Stimulated activated CD8-positive, alpha-beta memory T cell treated with anti-CD3 and anti-CD28 coated beads, Interleukin-12 subunit alpha, Interleukin-12 subunit beta, amount 100 ng/mL, for 24 hours (primary cell): ENCODE measurements at regions not wholly inside any gene's neighbourhood (a gene's known extent, or its start where the extent isn't known, plus 50 kb on each side); places are given as distances from the start of the nearest gene placed in this dataset.

ENCODE experiments used
- DNase-seq: peaks from one replicate; pipeline ENCODE4 v3.0.0-alpha.2; 2020; ENCODE audit errors: extremely low read depth

DNA sequence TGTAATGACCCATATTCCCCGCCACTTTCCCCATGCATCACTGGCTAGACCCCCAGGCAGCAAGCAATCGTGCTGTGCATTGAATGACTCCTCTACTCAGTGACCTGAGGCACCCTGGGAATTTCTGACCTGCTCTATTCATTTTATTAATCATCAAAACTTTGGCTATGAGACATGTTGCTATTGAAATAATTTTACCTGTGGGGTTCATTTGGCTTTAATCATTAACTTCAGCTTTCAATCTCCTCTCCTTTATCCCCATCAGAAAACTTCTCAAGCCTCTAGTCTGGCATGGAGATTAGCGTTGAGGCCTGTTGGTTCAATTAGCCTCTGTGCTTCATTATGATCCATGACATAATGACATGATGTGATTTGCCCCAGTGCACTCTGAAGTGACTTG, 429.0 kb downstream of the ZNF608 start:
- DNase-seq = no peak

- DNase-seq = no peak
These were observed 430.6 kb downstream of the ZNF608 start for GRCh38 chr5:124315741-124316415.

DNA sequence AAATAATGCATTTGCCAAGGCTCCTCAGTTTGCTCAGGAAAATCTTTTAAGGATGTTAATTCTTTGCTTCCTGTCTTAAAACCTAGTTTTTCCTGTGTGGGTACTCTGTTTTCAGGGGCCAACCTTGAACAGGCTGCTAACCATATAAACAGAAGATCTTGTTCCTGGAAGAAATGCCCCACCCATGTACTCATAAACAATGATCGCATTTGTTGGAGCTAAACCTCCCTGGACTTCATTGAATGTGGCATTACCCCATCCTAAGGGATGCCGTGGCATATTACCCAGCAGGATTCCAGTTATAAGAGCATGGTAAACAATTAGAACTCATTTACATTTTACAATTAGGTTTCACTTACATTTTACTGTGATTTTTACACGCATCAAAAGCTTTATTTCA, 436.0 kb downstream of the ZNF608 start:
- DNase-seq = no peak

GRCh38 chr5:124309241-124309980, 437.0 kb downstream of the ZNF608 start:
- no peak for DNase-seq

DNA sequence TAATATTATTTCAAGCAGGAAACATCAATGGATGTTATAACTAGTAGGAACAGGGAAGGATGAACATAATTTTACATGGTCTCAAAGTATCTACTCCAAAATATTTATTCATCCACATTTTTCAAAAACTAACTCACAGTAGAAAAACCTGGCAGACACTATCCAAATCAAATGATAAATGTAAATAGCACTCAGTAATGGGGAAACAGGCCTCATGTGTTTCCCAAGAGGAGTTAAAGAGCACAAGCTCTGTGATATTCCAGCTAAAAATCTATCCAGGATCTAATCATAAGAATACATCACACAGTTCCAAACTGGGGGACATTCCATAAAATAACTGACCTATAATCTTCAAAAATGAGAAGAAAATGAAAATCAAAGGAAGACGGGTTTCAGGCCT, 443.1 kb downstream of the ZNF608 start:
- DNase-seq = no peak

GRCh38 chr5:124302533-124302932, 443.9 kb downstream of the ZNF608 start:
- DNase-seq = no peak

- DNase-seq = no peak
These were observed 444.6 kb downstream of the ZNF608 start for GRCh38 chr5:124301850-124302249.

DNA sequence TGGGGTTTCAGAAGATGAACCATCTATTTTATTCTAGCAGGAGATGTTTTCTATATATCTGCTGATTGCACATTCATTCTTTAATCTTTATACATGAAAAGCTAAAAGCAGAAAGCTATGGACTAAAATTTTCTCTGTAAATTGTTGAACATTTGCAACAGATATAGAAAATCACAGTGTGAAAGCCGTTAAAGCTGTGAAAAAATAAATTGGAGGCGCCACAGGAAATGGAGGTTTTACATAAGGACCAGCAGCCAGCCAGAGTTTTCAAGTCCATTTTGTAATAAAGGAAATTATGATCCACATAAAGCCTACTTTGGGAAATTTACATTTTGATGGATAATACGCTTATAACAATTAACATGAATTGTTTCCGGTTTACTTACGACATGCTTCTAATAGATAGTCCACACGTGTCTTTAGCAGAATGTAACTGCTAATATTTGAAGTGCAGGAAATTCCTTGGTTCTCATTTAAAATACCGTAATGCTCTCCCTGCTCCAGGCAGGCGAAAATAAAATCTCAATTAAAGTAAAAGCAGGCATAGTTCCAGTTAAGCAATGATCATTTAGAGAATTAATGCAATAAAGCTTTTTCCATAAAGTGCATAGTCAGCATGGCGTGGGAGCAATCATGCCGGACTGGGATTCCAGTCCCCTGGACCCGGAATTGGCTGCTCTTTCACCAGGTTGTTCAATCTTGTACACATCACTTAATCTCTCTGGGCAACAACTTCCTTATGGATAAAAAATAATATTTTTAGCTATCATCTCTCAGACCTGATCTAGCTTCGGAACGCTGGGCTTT, 445.4 kb downstream of the ZNF608 start:
- DNase-seq = no peak

DNA sequence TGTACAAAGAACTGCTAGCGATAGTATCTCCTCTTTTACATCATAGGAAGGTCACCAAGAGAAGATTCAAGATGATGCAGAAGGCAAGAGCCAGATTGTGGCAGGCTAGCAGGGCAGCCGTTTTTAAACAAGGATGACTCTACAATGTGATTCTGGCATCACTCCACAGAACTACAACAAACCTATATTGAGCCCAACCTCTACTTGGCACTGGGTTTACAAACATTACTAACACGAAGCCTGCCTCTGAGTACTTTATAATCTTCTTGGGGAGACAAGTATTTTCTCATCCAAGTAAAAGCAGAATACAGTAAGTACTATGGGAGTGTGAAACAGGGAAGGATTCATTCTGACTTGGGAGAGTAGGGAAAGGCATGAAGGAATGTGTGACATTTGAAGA, 448.6 kb downstream of the ZNF608 start:
- DNase-seq = no peak

- DNase-seq = no peak
These were observed 454.1 kb downstream of the ZNF608 start for GRCh38 chr5:124292322-124292855.

GRCh38 chr5:124289641-124290311, 456.7 kb downstream of the ZNF608 start:
- no peak for DNase-seq

- no peak for DNase-seq
These were observed 457.3 kb downstream of the ZNF608 start for GRCh38 chr5:124289130-124289529.

GRCh38 chr5:124287813-124288212, 458.6 kb downstream of the ZNF608 start:
- no peak for DNase-seq

GRCh38 chr5:124285733-124286132, 460.7 kb downstream of the ZNF608 start:
- no peak for DNase-seq

- DNase-seq = no peak
These were observed 461.4 kb downstream of the ZNF608 start for GRCh38 chr5:124285071-124285470.

DNA sequence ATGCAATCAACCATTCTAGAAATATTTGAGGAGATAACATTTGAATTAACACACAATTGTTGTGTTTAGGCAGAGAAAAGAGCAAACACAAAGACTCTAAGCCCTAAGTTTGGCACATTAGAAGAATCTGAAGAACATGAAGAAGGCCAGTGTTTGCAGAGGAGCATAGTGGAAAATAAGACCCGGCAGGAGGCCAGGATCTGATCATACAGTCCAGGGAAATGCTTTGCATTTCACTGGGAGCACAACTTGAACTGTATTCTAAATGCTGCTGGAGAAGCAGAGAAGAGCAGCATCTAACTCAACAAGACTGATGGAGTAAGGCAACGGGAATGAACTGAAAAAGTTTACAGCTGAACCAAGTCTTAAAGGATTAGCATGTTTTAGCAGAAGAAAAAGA, 463.4 kb downstream of the ZNF608 start:
- DNase-seq = no peak

DNA sequence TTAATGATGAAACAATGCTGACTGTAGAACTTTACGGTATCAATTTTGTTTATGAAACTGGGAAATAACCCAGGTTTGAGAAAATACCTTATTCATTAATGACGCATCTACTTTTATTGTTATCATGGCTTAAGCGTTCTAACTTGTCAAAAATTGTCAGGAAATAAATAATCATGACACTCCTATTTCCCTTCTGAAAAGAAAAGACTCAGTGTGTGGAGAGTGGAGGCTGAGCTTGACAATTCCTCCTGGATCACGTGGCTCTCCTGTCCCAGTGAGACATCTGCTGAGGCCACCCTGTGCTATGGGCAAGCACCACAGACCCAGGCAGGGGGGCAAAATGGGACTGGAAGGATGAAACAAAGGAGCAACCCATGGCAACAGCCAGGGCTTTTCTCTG, 466.4 kb downstream of the ZNF608 start:
- no peak for DNase-seq

GRCh38 chr5:124279146-124279876, 467.1 kb downstream of the ZNF608 start:
- no peak for DNase-seq

- DNase-seq = no peak
These were observed 467.8 kb downstream of the ZNF608 start for GRCh38 chr5:124278636-124279035.

DNA sequence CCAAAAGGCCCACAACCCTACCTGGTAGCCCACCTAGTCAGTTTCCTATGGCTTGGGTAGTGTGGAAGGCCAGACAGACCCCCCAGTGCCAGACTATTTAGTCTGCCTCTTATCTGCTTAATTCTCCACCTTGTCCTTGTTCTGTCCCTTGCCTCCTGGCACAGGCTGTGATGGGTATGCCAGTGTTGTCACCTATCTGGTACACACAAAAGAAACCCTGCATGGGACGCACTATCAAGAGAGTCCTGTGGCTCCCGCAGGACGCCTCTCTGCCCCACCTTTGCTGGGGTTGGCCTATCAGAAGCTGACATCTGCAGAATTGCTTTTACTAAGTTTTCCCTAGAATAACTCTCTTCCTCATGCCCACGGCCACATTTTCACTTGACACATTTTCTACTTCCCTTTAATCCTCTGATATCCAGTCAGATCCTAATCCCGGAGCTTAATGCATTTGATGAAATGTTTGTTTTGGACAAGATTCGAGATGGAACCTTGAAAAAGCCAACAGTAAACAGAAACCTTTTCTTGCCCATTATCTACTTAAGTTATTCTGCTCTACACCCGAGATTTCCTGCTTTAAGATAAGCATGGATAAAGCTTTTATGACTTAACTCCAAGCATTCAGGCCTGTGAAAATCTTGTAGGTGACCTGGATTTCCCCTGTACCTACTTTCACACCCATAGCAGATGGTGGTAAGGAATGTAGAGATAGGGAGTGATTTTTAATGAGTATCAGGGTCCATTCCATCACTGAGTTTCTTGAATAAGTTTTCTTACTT, 468.5 kb downstream of the ZNF608 start:
- DNase-seq = no peak
